H1 (cell line): ENCODE measurements at regions not wholly inside any gene's neighbourhood (a gene's known extent, or its start where the extent isn't known, plus 50 kb on each side); places are given as distances from the start of the nearest gene placed in this dataset.

Experiments
- ATF3 ChIP-seq: IDR thresholded peaks from 2 replicates; pipeline ENCODE4 v1.6.1; 2011; ENCODE audit warnings: low read depth, mild to moderate bottlenecking, low read length; ENCODE audit not compliant: insufficient read depth
- BACH1 ChIP-seq: IDR thresholded peaks from 2 replicates; pipeline ENCODE4 v1.6.1; 2012; ENCODE audit warnings: low read length, improper control_type of control experiment
- CHD2 ChIP-seq: IDR thresholded peaks from 2 replicates; pipeline ENCODE4 v1.6.1; 2012; ENCODE audit warnings: low read length, improper control_type of control experiment
- CREB1 ChIP-seq: IDR thresholded peaks from 2 replicates; pipeline ENCODE4 v1.6.1; 2012; ENCODE audit warnings: inconsistent platforms
- CTBP2 ChIP-seq: IDR thresholded peaks from 2 replicates; pipeline ENCODE4 v1.7.0; 2011; ENCODE audit warnings: borderline replicate concordance, mild to moderate bottlenecking, moderate library complexity, mixed read lengths, low read length; ENCODE audit not compliant: insufficient read depth, insufficient read length
- KDM5A ChIP-seq: fragments of 200-600 bp; IDR thresholded peaks from 2 replicates; pipeline ENCODE4 v1.7.1; 2012; ENCODE audit warnings: mild to moderate bottlenecking, low read length, inconsistent platforms, mixed read lengths

DNA sequence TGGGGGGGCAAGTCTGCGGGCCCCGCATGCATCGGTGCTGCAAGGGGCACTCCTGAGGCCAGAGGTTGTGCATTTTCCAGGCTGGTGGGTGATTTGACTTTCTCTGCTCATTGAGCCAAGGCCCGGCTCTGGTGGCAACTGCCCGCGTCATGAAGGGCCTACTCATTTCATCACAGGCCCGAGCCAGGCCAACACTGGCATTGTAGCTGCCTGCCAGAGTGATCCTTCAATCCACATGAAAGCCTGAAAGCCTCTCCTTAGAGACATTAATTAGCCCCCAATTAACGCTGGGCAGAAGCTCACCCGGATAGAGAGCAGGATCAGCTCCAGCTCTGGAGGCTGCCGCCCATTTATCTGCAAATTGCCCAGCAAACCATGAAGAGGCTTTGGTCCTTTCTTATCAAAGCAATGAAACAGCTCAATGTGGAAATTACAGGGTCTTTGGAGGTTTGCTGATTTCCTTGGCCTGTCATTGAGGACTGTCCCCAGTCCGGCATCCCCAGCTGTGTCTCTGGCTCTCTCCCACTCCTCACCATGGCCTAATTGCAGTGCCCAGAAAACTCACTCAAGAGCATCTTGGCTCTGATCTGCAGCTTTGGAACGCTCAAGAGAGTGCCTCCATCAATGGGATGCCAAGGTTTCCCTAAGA, 50.4 kb upstream of the STUM start (continued):
- TF ChIP-seq KDM5A (no peak), BACH1 (no peak), ATF3 (no peak), CHD2 (no peak), CTBP2 (no peak), CREB1 (no peak)
